GM18868 (cell line): ENCODE measurements at regions not wholly inside any gene's neighbourhood (a gene's known extent, or its start where the extent isn't known, plus 50 kb on each side); places are given as distances from the start of the nearest gene placed in this dataset.

Experiments
- ATAC-seq: cut with Tn5 transposase; IDR thresholded peaks from one replicate; pipeline ENCODE4 v1.9.1; 2021; ENCODE audit warnings: mild to moderate bottlenecking, moderate library complexity; ENCODE audit not compliant: unreplicated experiment

GRCh38 chr9:20135119-20135697, 346.4 kb upstream of the SLC24A2 start:
- no peak for ATAC-seq

DNA sequence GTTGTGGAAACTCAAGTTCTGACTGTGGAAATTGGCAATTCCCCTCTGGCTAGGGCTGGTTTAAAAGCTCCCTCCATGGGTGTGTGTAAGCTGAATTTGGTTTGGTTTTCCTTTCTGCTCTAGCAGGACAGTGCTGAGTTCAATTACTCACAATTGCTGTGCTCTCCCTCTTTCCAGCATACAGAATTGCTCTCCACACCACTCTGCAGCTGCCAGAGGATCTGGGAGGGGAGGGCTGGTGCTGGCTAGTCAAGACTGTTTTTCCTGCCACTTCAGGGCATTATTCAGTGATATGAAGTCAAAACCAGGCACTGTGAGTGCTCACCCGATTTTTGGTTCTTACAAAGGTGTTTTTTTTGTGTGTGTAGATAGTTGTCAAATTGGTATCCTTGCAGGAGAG, 336.9 kb upstream of the SLC24A2 start:
- ATAC-seq = no peak

DNA sequence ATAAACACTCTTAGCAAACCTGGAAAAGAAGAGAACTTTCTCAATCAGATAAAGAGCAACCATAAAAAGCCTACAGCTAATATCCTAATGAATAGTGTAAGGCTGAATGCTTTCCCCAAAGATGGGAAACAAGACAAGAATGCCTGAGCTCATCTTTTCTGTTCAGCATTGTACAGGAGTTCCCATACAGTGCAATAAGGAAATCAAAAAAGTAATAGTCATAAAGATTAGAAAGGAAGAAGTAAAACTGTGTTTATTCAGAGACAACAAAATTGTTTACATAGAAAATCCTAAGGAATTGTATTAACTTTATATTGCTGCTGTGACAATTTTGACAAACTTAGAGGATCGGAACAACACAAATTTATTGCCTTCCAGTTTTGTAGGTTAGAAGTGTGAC, 330.7 kb upstream of the SLC24A2 start:
- ATAC-seq = no peak

- no peak for ATAC-seq
Measured at GRCh38 chr9:20117986-20118385, 329.1 kb upstream of the SLC24A2 start.

- no peak for ATAC-seq
Measured at GRCh38 chr9:20117482-20117881, 328.6 kb upstream of the SLC24A2 start.

DNA sequence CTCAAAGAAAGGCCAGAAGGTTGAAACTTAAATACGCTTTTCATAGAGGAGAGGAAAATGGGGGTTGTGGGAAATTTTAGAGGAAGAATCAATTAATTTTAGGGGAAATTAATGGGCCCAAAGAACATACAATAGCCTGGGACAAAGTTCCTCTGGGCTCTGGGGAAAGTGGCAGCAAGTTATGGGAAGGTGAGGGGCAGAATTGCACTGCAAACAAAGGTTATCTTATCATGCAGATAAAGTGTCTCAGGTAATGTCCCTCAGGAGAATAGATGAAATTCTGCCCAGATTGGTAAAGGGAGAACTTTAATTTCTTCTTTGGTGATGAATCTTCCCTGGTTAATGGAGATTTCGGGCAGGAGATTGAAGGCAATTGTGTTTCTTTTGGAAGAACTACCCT, 326.1 kb upstream of the SLC24A2 start:
- ATAC-seq = no peak

DNA sequence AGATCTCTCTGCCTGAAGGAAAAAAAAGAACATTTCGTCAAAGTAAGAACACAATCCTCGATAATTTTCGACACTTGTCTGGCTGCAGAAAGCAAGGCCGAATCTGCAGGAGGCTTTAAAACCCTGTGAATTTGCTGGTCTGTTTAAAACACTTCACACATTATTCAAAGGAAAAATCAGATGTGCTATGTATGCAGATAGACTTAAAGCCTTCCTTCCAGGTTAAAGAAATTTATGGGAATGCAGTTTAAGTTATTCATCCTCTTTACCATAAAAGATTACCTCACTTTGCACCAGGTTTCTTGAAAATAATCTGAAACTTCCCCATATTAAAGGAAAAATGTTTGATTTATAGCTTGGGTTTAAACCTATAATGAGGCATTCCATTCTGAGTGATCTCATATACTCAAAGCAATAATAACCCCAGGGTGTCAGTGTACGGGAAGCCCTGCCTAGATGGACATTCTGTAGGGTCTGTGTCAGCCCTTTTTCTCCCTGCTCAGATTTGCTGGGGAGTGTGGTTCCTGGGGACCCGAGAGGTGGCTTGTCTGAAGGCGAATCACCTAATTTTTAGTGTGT, 323.5 kb upstream of the SLC24A2 start:
- ATAC-seq = no peak

- no peak for ATAC-seq
Measured at GRCh38 chr9:20111173-20111843, 322.5 kb upstream of the SLC24A2 start.

DNA sequence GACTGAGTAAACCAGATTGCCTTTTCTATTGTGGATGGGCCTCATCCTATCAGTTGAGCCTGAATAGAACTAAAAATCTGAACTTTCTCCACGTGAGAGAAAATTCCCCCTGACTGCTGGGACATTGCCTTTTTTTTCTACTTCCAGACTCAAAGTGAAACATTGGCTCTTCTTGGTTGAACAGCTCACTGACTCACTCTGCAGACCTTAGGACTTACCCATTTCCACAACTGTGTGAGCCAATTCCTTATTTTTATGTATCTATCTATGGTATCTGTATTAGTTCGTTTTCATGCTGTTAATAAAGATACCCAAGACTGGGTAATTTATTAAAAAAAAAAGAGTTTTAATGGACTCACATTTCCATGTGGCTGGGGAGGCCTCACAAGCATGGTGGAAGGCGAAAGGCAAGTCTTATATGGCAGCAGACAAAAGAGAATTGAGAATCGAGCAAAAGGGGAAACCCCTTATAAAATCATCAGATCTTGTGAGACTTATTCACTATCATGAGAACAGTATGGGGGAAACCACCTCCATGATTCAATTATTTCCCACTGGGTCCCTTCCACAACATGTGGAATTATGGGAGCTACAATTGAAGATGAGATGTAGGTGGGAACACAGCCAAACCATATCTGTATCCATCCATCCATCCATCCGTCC, 306.7 kb upstream of the SLC24A2 start:
- no peak for ATAC-seq

DNA sequence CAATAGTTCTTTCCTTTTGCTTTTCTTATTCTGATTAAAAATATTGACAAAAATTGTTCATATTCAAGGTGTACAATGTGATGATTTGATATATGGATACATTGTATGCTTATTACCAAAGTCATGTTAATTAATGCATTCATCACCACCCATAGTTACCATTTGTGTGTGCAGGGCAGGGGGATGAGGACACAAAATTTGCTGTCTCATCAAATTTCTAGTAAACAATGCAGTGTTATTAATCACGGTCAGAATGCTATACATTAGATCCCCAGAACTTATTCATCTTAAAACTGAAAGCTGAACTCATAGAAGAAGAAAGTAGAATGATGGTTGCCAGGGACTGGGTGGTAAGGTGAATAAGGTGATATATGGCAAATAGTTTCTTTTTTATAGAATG, 303.7 kb upstream of the SLC24A2 start:
- no peak for ATAC-seq

DNA sequence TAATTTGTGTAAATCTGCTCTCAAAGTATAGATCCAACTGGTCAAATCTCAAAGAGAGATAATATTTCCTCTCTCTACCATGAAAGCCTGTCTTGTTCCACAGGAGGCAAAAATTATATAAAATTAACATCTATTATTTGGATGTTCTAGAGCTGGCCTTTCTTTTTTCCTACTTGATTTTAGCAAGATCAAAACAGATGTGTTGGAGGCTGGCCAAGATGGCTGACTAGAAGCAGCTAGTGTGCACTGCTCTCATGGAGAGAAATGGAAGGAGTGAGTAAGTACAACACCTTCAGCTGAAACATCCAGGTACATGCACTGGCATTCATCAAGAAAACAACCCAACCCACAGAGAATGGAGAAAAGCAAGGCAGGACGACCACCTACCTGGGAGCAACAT, 298.6 kb upstream of the SLC24A2 start:
- ATAC-seq = no peak

- ATAC-seq = no peak
Measured at GRCh38 chr9:20085842-20086241, 297.0 kb upstream of the SLC24A2 start.

DNA sequence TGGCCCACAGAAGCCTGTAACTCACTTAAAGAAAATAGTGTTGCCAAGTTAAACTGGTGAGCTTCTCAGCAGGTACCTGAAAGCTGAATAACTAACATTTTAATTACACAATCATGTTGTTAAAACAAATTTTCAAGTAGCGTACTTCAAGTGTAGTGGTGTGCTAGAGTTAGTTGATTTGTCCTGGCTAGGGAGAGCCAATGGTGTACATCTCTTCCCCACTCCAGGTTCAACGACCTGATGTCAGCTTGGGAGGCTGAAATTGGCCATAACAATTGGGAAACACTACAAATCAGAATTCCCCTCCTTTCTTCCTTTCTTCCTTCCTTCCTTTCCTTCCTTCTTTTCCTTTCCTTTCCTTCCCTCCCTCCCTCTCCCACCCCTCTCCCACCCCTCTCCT, 295.3 kb upstream of the SLC24A2 start:
- no peak for ATAC-seq

DNA sequence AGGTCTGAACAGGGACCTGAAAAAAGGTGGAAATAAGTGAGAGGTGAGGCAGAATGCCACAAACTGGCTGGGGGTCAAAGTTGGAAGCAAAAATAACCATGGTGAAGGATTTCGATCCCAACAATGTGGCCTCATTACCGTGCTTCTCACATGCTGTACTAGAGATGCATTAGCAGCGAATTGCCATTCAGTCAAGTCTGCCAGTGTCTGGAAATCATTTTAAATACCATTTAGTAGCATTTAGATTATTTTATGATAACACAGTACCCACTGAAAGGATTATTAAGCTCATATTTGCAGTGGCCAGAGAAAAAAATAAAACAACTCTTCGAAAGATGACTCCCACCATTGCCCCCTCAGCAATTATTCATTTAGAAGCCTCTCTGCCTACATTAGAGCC, 294.6 kb upstream of the SLC24A2 start:
- no peak for ATAC-seq

- no peak for ATAC-seq
Measured at GRCh38 chr9:20082831-20083230, 294.0 kb upstream of the SLC24A2 start.

DNA sequence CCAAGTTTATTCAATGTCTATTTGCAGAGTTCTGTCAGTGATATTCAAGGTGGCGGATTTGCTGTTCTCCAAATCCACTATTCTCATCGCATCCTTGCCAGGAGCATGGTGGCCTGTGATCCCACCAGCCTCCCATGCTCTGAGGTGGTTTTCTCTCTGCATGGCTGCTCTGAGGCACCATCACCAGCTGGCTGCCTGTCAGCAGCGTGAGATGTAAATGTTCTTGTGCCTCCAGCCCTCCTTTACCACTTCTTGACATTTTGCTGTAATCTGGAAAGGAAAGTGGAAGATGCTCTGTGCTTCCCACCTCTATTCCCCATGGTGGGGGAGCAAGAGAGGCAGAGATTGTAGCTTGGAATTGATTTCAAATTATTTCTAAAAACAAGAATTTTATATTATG, 293.6 kb upstream of the SLC24A2 start:
- no peak for ATAC-seq

GRCh38 chr9:20078246-20078645, 289.4 kb upstream of the SLC24A2 start:
- ATAC-seq = no peak

DNA sequence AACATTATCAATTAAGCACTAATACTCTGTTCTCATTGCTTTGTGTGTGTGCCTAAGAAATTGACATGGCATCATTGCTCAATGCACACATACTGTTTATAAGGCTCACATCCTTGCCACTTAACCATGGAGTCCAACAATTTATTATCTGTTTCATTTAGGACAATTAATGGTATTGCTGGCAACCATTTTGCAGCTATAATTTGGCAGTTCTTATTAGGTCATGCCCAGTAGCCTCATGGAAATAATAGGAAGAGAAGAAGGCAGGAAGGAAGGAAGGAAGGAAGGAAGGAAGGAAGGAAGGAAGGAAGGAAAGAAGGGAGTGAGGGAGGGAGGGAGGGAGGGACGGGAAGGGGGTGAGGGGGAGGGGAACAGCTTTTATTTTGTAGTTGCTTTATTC, 285.5 kb upstream of the SLC24A2 start:
- no peak for ATAC-seq

DNA sequence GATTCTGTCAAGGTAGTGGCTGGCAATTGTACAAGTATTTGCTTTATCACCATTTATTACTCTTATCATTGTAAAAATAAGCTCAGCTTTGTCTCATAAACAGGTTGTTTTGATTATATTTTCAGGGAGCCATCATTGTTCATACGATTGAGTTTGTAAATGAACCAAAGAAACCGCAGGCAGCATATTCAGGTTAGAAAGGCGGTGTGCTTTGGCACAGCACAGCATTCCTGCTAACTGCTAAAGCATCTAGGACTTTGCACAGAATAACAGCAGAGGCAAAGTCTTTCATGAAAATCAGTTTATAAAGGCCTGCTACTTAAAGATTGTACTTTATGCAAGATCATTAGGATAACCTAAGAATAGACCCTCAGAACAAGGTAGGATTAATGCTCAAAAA, 281.5 kb upstream of the SLC24A2 start:
- no peak for ATAC-seq

- ATAC-seq = no peak
Measured at GRCh38 chr9:20065796-20066700, 277.2 kb upstream of the SLC24A2 start.

GRCh38 chr9:20065046-20065445, 276.2 kb upstream of the SLC24A2 start:
- no peak for ATAC-seq
